ENCODE measurements at regions not wholly inside any gene's neighbourhood (a gene's known extent, or its start where the extent isn't known, plus 50 kb on each side); places are given as distances from the start of the nearest gene placed in this dataset.

GRCh38 chr4:95985051-95985450 lies 145.2 kb downstream of the PDHA2 start:
- TF ChIP-seq CTCF (IDR thresholded peaks at IDR 0.05) (no peak), POLR2A (IDR thresholded peaks at IDR 0.05) (no peak)
